GM21723 (cell line): ENCODE measurements at regions not wholly inside any gene's neighbourhood (a gene's known extent, or its start where the extent isn't known, plus 50 kb on each side); places are given as distances from the start of the nearest gene placed in this dataset.
"Not testable (repeated sequence)": the region's sequence is repeated elsewhere in the genome, so short reads cannot be mapped to it uniquely, and the experiment has no call there.

Experiments used
- ATAC-seq: cut with Tn5 transposase; IDR thresholded peaks from one replicate; pipeline ENCODE4 v1.9.1; 2021; ENCODE audit warnings: mild to moderate bottlenecking, moderate library complexity; ENCODE audit not compliant: unreplicated experiment

DNA sequence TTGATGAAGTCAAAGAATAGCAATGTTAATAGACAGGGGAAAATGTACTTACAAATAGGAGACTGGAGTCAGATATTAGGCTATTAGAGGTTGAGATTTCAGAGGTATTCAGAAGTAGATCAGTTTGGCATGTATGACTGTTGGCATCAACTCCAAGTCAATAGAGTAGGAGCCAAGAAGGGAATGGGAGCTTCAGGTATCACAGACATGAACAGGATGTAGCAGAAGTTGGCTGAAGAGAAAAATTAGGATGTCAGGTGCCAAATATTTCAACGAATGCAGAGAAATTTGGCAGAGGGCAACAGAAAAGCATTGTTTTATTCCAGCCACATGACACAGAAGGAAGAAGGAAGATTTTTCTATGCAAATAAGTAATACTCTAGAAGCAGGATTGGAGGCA, 69.7 kb downstream of the GLYATL1 start:
- no peak for ATAC-seq

DNA sequence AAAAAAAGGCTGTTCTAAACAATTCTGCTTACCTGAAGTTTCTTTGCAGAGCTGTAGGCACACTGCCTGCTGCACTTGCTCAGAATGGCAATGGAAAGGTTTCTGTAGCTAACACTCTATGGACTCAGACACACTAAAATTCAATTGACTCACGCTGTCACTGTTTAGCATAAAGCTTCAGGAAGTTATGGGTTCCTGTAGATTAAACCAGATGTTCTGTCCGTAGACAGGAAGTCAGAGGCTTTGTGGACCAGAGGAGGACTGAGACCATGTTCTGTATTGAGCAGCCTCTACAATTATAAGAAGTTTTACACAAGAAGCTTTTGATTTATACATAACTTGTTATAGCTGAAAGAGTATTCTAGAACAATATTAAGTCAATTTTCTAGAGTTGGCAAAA, 70.4 kb downstream of the GLYATL1 start:
- ATAC-seq = peak; percentile 55

DNA sequence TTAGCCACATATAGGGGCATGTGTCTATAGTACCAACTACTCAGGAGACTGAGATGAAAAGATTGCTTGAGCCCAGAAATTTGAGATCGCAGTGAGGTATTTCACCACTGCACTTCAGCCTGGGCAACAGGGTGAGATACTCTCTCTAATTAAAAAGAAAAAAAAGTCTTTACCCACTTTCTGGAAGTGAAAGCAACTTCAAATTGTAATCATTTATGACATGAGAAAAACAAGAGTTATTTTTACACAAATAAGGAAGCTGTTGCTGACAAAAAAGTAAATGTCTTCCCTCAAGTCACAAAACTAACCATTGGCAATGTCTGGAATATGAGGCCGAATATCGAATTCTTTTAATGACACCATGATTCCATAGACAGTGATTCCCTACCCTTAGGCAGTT, 71.4 kb downstream of the GLYATL1 start:
- ATAC-seq = no peak

DNA sequence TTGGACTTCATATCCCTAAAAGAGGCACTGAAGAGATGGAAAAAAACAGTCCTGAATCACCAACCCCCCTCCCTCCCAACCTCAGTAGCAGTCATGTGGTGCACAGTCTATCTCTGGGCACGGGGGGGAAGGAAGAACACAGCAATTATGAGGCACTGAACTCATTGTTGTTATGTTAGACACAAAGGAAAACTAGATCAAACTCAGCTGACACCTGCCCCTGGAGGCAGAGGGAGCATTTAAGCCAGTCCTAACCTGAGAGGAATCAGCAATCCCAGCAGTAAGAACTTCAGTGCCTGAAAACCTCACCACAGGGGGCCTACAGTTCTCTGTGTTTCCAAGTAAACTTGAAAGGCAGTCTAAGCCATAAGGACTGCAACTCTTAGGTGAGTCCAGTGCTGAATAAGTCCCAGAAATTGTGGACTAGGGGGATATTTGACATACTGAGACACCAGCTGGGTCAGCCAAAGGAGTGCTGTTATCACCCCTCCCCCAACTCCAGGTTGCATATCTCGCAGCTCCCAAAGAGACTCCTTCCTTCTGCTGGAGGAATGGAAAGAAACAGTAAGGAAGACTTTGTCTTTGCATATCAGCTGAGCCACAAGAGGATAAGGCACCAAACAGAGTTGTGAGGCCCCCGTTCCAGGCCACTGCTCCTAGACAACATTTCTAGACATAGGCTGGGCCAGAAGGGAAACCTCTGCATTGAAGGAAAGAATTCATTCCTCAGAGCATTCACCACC, 72.5 kb downstream of the GLYATL1 start:
- ATAC-seq = no peak

DNA sequence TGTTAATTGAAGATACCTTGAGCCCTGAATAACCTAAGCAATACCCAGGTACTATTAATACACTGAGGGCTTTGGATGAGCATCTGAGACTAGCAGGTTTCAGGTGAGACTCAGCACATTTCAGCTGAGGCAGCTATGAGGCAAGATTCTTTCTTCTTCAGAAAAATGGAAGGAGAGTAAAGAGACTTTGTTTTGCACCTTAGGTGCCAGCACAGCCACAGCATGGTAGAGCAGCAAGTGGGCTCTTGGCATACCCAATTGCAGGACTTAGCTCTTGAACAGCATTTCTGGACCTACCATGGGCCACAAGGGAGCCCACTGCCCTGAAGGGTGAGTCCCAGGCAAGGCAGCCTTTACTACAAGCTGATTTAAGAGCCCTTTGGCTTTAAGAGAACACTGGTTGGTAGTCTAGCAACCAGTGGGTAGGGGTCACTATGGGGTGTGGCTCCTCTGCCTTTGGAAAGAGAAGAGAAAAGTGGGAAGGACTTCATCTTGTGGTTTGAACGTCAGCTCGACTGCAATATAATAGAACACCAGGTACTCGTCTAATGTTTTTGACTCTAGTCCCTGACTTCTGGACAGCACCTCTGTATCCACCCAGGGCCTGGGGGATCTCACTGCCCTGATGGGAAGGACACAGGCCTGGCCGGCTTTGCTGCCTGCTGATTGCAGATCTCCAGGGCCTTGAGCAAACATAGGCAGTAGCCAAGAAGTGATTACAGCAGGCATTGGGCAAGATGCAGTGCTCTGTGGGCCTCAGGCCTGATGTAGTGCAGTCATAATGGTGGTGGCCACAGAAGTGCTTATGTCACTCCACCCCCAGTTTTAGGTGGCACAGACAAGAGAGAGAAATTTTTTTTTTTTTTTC, 73.3 kb downstream of the GLYATL1 start:
- no peak for ATAC-seq

DNA sequence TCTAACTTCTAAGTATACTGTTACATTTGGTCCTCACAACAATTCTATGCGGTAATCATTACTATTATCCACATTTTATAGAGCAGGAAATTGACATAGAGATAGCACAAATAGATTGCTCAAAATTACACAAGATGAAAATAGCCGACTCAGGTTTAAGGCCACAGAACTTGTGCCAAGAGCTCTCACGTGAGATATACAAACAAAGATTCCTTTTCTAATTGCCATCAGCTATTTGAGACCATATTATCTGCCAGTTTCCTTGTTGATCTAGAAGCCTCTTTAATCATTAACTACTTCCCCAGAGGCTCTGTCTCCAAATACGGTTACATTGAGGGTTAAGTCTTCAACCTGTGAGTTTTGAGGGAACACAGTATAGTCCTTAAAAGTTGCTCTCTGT, 61.0 kb upstream of the GLYATL1B start:
- no peak for ATAC-seq

DNA sequence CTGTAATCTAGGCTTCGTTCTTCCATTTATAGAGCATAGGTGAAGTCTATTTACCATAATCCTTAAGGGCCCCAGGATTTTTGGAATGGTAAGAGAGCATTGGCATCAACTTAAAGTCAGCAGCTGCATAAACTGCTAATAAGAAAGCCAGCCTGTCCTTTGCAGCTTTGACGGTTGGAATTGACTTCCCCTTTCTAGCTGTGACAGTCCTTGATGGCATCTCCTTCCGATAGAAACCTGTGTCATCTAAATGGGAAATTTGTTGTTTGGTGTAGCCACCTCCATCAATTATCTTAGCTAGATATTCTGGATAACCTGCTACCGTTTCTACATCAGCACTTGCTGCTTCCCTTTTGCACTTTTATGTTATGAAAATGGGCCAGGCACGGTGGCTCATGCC, 58.0 kb upstream of the GLYATL1B start:
- no peak for ATAC-seq

DNA sequence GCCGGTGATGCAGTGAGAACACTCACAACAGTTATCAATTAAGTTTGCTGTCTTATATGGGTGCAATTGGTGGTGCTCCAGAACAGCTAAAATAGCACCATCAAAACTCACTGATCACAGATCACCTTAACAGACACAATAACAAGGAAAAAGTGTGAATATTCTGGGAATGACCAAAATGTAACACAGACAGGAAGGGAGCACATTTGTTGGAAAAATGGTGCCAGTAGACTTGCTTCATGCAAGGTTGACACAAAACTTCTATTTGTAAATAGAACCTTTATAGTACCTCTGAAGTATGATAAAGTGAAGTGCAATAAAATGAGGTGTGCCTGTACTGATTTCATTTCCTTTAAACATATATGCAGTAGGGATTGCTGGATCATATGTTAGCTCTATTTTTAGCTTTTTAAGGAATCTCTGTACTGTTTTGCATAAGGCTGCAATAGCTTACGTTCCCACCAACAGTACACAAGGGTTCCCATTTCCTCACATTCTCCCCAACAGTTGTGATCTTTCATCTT, 56.7 kb upstream of the GLYATL1B start:
- ATAC-seq = no peak

DNA sequence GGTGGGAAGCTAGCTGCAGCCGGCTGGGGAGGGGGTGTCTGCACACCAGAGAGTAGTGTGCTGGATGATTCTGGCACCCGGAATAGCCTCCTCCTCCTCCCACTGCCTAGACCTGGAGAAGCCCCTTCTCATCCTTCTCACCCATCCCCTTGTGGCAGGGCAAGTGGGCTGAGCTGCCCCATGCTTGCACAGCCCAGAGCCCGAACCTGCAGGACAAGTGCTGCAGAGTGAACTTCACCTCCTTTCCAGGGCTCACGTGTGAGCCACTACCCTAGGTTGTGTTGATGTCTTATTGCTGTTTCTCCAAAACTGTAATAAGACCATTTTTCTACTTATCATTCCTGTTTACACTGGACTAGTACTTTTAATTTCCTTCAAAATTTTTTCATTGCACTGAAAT, 56.1 kb upstream of the GLYATL1B start:
- ATAC-seq = no peak

DNA sequence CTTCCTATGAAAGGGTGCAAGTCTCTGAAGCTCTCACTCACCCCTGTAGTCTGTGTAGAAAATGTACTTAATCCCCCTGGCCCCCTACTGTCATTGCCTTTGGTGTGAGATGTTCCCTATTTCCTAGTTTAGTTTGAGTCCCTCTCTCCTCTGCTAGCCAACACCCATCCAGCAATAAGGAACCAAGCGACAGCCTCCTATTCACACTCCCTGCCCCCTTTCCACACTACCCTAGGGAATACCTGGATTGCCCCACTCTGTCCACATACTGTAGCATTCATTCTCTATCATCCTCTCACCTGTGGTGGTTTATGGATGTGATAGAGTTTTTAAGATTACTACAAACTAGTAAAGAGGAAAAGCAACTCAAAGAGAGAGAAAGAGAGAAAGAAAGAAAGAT, 54.4 kb upstream of the GLYATL1B start:
- not testable (repeated sequence) for ATAC-seq
